Colonic mucosa (tissue), 4 donors: ENCODE measurements at regions not wholly inside any gene's neighbourhood (a gene's known extent, or its start where the extent isn't known, plus 50 kb on each side); places are given as distances from the start of the nearest gene placed in this dataset.
"Not testable (repeated sequence)": the region's sequence is repeated elsewhere in the genome, so short reads cannot be mapped to it uniquely, and the experiment has no call there.

Experiments used
- DNase-seq: peaks from one replicate; pipeline ENCODE4 v3.0.0-alpha.2; 2020
- H3K27ac ChIP-seq: fragments of 200-600 bp; one replicate; pipeline ENCODE4 v1.8.0; 2021
- H3K27me3 ChIP-seq: fragments of 200-600 bp; one replicate; pipeline ENCODE4 v1.8.0; 2021
- H3K36me3 ChIP-seq: fragments of 200-600 bp; one replicate; pipeline ENCODE4 v1.8.0; 2021
- H3K4me1 ChIP-seq: fragments of 200-600 bp; one replicate; pipeline ENCODE4 v1.8.0; 2021; ENCODE audit warnings: mild to moderate bottlenecking
- H3K4me3 ChIP-seq: fragments of 200-600 bp; one replicate; pipeline ENCODE4 v1.8.0; 2021
- H3K9ac ChIP-seq, 2 donors: one replicate each; pipeline ENCODE4 v1.7.0; 2013; ENCODE audit warnings: control low read depth in 2 of 2, low read depth in 2 of 2, low read length in 2 of 2
- H3K9me3 ChIP-seq: fragments of 200-600 bp; one replicate; pipeline ENCODE4 v1.8.0; 2021
- intact Hi-C: fragments of 100-400 bp; cut with DNase I; formaldehyde crosslinking; loops from one replicate; pipeline ENCODE4 v1.14.1; 2022
- TF ChIP-seq, protein P1 (sequence below): fragments of 200-600 bp; IDR thresholded peaks from one replicate; pipeline ENCODE4 v1.8.0; 2022; ENCODE audit warnings: antibody characterized with exemption, mild to moderate bottlenecking
- donor health status: healthy.
- donor health status: DM: no; HTN: no; CAD: no.
- donor health status: DM: no; HTN: no; CAD: no.

DNA sequence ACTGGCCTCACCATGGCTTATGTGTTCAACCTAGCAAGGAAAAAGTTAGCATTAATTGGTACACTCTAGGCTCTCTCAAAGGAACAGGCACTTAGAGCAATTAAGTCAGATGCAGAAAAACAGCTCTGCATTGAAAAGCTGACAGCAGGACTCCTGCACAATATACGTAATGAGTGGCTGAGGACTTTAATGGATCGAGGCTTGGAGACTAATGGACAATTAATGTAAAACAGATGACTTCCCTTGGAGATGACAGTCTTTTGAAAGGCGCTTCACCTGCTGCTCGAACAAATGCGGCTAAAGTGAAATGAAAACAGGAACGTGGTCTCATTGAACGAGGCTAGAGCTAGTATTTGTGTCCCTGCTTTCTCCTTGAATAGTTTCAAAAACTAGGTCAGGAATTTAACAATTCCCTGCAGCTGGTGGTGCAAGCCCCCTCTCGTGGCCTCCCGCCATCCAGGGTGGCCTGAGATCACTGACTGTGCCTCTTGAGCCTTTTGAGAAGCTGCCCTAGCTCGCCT lies 137.1 kb downstream of the ELOVL4 start:
- Histone ChIP-seq H3K27me3 (no peaks in the 10 kb centered on the region), H3K27ac (no peak overlapping the region), H3K9me3 (no peaks in the 10 kb centered on the region), H3K36me3 (no peaks in the 10 kb centered on the region), H3K9ac (no peak overlapping the region), H3K4me3 (no peak overlapping the region), H3K4me1 (no peaks in the 10 kb centered on the region)
- intact Hi-C loops: no loop called here
- DNase-seq: no peak
- TF ChIP-seq, protein P1, sequence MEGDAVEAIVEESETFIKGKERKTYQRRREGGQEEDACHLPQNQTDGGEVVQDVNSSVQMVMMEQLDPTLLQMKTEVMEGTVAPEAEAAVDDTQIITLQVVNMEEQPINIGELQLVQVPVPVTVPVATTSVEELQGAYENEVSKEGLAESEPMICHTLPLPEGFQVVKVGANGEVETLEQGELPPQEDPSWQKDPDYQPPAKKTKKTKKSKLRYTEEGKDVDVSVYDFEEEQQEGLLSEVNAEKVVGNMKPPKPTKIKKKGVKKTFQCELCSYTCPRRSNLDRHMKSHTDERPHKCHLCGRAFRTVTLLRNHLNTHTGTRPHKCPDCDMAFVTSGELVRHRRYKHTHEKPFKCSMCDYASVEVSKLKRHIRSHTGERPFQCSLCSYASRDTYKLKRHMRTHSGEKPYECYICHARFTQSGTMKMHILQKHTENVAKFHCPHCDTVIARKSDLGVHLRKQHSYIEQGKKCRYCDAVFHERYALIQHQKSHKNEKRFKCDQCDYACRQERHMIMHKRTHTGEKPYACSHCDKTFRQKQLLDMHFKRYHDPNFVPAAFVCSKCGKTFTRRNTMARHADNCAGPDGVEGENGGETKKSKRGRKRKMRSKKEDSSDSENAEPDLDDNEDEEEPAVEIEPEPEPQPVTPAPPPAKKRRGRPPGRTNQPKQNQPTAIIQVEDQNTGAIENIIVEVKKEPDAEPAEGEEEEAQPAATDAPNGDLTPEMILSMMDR: no peak

DNA sequence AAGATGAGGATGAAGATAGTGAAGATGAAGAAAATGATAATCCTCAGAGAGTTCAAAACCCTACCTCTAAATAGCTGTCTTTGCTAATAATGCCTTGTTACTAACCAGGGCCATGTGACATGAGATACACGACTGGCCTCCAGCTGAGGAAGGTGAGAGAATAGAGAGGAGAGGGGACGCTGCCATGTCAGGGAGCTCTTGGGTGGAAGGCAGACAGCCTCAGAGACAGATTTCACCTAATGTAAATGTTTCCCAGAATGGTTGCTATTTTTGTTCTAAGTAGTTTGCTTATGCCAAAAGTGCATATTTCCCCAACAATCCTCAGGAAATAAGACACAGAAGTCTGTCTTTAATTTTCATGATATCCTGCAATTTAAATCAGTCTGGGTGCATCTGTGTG lies 138.4 kb downstream of the ELOVL4 start:
- Histone ChIP-seq H3K27ac (no peak overlapping the region), H3K27me3 (no peaks in the 10 kb centered on the region), H3K36me3 (no peaks in the 10 kb centered on the region), H3K9ac (no peak overlapping the region), H3K4me1 (no peaks in the 10 kb centered on the region), H3K4me3 (no peak overlapping the region), H3K9me3 (no peaks in the 10 kb centered on the region)
- intact Hi-C loops: no loop called here
- no peak for DNase-seq
- TF ChIP-seq, protein P1: no peak

- H3K4me3 ChIP-seq, DNase-seq, H3K27me3 ChIP-seq, intact Hi-C loops, H3K4me1 ChIP-seq, H3K36me3 ChIP-seq, H3K9me3 ChIP-seq, H3K9ac ChIP-seq, H3K27ac ChIP-seq: not testable (repeated sequence)
Measured at GRCh38 chr6:79806661-79807060, 140.7 kb downstream of the ELOVL4 start.

DNA sequence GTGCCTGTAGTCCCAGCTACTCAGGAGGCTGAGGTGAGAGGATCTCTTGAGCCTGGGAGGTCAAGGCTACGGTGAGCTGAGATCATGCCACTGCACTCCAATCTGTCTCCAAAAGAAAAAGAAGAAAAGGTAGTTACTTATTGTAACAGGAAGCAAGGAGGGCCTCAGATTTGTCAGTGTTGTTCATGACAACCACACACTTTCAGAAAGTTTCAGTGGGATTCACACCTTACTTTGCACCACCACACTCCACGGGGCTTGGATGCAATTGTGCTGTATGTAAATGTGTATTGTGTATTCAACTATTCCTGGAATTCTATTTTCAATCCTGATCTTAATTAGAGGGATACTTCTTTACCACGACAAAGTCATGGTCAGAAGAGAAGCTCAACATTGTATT lies 142.6 kb downstream of the ELOVL4 start:
- Histone ChIP-seq H3K36me3 (no peaks in the 10 kb centered on the region), H3K27ac (no peak overlapping the region), H3K4me1 (no peaks in the 10 kb centered on the region), H3K27me3 (no peaks in the 10 kb centered on the region), H3K9me3 (no peaks in the 10 kb centered on the region), H3K9ac (no peak overlapping the region), H3K4me3 (no peak overlapping the region)
- intact Hi-C loops: no loop called here
- TF ChIP-seq, protein P1: no peak
- DNase-seq: no peak

DNA sequence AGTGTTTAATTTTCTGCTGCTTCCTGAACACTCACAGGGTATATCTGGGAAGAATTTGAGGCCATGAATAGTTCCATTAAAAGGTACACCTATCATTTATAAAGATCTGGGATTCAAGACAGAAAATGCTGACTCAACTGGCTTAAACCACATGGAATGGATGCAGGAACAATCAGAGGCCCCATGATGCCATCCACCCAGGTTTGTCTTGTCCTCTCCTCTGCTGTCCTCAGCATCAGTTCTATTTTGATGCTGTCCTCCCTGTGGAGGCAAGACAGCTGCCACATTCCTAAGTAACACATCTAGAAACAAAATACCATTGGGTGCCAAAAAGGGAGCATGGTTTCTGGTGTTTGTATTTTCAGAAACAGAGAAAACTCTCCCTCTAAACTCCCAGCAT lies 143.4 kb downstream of the ELOVL4 start:
- TF ChIP-seq, protein P1: no peak
- Histone ChIP-seq H3K4me1 (no peaks in the 10 kb centered on the region), H3K4me3 (no peak overlapping the region), H3K27ac (no peak overlapping the region), H3K36me3 (no peaks in the 10 kb centered on the region), H3K9ac (no peak overlapping the region), H3K9me3 (no peaks in the 10 kb centered on the region), H3K27me3 (no peaks in the 10 kb centered on the region)
- intact Hi-C loops: no loop called here
- no peak for DNase-seq

DNA sequence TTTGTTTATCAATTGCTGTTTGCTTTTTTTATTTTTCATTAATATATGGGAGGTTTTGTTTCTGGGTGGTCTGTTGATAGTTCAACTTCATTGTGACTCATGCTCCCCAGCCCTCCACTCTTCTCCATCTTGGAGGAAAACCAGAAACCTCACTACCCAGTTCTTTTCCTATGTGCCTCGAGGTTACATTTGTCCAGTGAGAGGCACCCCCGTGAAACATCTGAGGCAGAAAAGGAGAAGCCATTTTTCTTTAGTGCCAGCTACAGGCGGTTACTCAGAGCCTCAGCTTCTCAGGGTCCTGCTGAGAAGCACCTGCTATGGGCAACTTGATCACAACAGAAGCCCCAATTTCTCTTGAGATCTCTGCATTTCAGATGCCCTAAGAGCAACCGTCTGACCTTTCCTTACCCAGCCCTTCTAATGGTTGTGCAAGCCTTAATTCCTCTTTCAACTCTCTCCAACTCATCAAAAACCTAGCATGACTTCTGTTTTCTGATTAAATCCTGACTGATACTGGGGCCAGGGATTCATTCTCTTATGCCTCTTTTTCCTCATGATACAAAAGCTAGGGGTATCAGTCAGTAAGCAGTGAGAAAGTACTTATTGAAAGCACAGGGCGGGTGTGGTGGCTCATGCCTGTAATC lies 144.6 kb downstream of the ELOVL4 start:
- Histone ChIP-seq H3K4me1 (no peaks in the 10 kb centered on the region), H3K9ac (no peak overlapping the region), H3K27ac (no peak overlapping the region), H3K9me3 (no peaks in the 10 kb centered on the region), H3K27me3 (no peaks in the 10 kb centered on the region), H3K36me3 (no peaks in the 10 kb centered on the region), H3K4me3 (no peak overlapping the region)
- no peak for DNase-seq
- TF ChIP-seq, protein P1: no peak
- intact Hi-C loops: no loop called here
